ENCODE measurements at regions not wholly inside any gene's neighbourhood (a gene's known extent, or its start where the extent isn't known, plus 50 kb on each side); places are given as distances from the start of the nearest gene placed in this dataset.

GRCh38 chr2:76080154-76080553, 369.4 kb upstream of the GCFC2 start:
- peak; percentile 1 for DNase-seq (ENCODE audit: low read depth, low spot score)
- Histone ChIP-seq H3K9me3 (ENCODE audit: insufficient read depth, low read length) (no peaks in the 10 kb centered on the region), H3K36me3 (ENCODE audit: insufficient read depth, insufficient read length, low read length) (no peaks in the 10 kb centered on the region), H3K4me3 (ENCODE audit: insufficient read length, low read depth) (no peak overlapping the region), H3K9ac (ENCODE audit: insufficient read length, low read depth) (no peak overlapping the region), H3K27me3 (ENCODE audit: insufficient read depth, insufficient read length) (no peaks in the 10 kb centered on the region), H3K4me1 (ENCODE audit: insufficient read depth, insufficient read length) (no peaks in the 10 kb centered on the region)
- no peak for TF ChIP-seq YY1 (IDR thresholded peaks at IDR 0.05; ENCODE audit: insufficient read depth, insufficient read length)

DNA sequence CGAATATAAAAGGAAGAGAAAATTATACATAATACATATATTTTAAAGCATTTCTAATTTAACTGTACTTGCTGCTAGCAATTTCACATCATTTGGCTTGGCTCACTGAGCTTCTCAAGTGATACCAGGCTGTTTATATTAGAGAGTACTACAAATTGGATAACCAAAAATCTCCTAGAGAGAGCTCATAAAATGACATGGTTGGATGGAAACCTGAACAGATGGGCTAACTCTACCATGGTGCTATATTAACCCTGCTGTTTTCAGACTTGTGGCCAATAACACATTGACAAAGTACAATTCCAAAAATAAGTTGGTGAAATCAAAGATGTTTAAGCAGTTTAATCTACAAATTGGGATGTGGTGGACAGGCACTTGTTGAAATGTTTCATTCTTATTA, 364.4 kb upstream of the GCFC2 start:
- H3K4me3 ChIP-seq (ENCODE audit: insufficient read length, low read depth), result no peak overlapping the region
- no peaks in the 10 kb centered on the region for H3K9me3 ChIP-seq (ENCODE audit: insufficient read depth, low read length)
- no peak overlapping the region for H3K9ac ChIP-seq (ENCODE audit: insufficient read length, low read depth)
- DNase-seq (ENCODE audit: low read depth, low spot score), result no peak
- no peaks in the 10 kb centered on the region for H3K4me1 ChIP-seq (ENCODE audit: insufficient read depth, insufficient read length)
- H3K36me3 ChIP-seq (ENCODE audit: insufficient read depth, insufficient read length, low read length), result no peaks in the 10 kb centered on the region
- TF ChIP-seq SUZ12 (IDR thresholded peaks at IDR 0.05; ENCODE audit: extremely low read depth, insufficient read depth, insufficient read length), result no peak
- TF ChIP-seq YY1 (IDR thresholded peaks at IDR 0.05; ENCODE audit: insufficient read depth, insufficient read length), result no peak
- no peak for TF ChIP-seq ZNF274 (IDR thresholded peaks at IDR 0.05; ENCODE audit: low read depth, low read length)
- no peaks in the 10 kb centered on the region for H3K27me3 ChIP-seq (ENCODE audit: insufficient read depth, insufficient read length)

DNA sequence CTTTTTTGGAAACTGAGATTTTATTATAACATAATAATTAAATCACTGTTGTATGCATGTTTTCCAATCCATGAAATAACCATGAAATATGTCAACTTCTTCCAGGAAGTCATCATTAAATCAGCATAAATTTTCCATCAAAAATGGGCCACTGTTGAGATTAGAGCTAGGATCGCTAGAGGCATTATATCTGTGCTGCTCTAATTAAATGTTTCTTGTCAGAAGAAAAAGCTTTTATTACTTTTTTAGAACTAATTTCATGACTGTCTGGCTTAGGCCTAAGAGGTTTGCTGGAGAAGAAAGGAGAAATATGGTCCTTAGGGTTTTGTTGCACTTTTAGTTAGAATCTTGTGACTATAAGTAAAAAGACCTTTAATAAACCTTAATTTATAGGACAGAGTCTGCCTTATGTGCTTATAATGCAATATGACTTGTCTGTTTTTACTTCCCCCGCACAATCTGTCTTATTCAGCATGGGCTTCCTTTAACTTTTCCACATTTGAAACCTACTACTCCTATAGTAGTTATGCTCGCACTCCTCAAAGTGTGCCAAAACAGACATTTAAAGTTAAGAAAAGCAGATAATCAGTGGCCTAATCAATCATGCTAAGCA, 363.4 kb upstream of the GCFC2 start:
- Histone ChIP-seq H3K4me1 (ENCODE audit: insufficient read depth, insufficient read length) (no peaks in the 10 kb centered on the region), H3K27me3 (ENCODE audit: insufficient read depth, insufficient read length) (no peaks in the 10 kb centered on the region), H3K4me3 (ENCODE audit: insufficient read length, low read depth) (no peak overlapping the region), H3K36me3 (ENCODE audit: insufficient read depth, insufficient read length, low read length) (no peaks in the 10 kb centered on the region), H3K9ac (ENCODE audit: insufficient read length, low read depth) (no peak overlapping the region), H3K9me3 (ENCODE audit: insufficient read depth, low read length) (peaks cover 6% of the 10 kb centered on the region)
- no peak for DNase-seq (ENCODE audit: low read depth, low spot score)
- TF ChIP-seq YY1 (IDR thresholded peaks at IDR 0.05; ENCODE audit: insufficient read depth, insufficient read length) (no peak), ZNF274 (IDR thresholded peaks at IDR 0.05; ENCODE audit: low read depth, low read length) (no peak), SUZ12 (IDR thresholded peaks at IDR 0.05; ENCODE audit: extremely low read depth, insufficient read depth, insufficient read length) (no peak)

GRCh38 chr2:76050196-76050595, 339.5 kb upstream of the GCFC2 start:
- H3K4me1 ChIP-seq (ENCODE audit: insufficient read depth, insufficient read length), result no peaks in the 10 kb centered on the region
- no peak for TF ChIP-seq SUZ12 (IDR thresholded peaks at IDR 0.05; ENCODE audit: extremely low read depth, insufficient read depth, insufficient read length)
- no peak for TF ChIP-seq ZNF274 (IDR thresholded peaks at IDR 0.05; ENCODE audit: low read depth, low read length)
- no peak for TF ChIP-seq YY1 (IDR thresholded peaks at IDR 0.05; ENCODE audit: insufficient read depth, insufficient read length)
- no peaks in the 10 kb centered on the region for H3K27me3 ChIP-seq (ENCODE audit: insufficient read depth, insufficient read length)
- H3K36me3 ChIP-seq (ENCODE audit: insufficient read depth, insufficient read length, low read length), result no peaks in the 10 kb centered on the region
- H3K9me3 ChIP-seq (ENCODE audit: insufficient read depth, low read length), result peaks cover 17% of the 10 kb centered on the region
- H3K9ac ChIP-seq (ENCODE audit: insufficient read length, low read depth), result no peak overlapping the region
- peak; percentile 3 for DNase-seq (ENCODE audit: low read depth, low spot score)
- H3K4me3 ChIP-seq (ENCODE audit: insufficient read length, low read depth), result no peak overlapping the region

DNA sequence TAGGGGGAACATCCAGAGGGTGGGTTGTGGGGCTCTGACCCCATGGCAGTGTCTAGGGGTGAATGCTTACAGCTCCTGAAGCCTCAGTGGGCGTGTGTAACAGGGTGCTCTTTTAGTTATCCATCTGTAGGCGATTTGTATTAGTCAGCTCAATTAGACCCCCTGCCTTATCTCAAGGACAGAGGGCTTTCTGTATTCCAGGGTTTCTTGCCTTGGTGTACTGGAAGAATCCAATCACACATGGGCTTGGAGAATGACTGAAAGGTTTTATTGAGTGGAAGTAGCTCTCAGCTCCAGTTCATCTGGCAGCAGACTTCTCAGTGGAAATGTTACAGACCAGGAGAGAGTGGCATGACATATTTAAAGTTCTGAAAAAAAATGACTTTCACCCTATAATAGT, 334.0 kb upstream of the GCFC2 start:
- Histone ChIP-seq H3K4me1 (ENCODE audit: insufficient read depth, insufficient read length) (no peaks in the 10 kb centered on the region), H3K4me3 (ENCODE audit: insufficient read length, low read depth) (no peak overlapping the region), H3K36me3 (ENCODE audit: insufficient read depth, insufficient read length, low read length) (no peaks in the 10 kb centered on the region), H3K9me3 (ENCODE audit: insufficient read depth, low read length) (peaks cover 12% of the 10 kb centered on the region), H3K27me3 (ENCODE audit: insufficient read depth, insufficient read length) (no peaks in the 10 kb centered on the region), H3K9ac (ENCODE audit: insufficient read length, low read depth) (no peak overlapping the region)
- no peak for TF ChIP-seq YY1 (IDR thresholded peaks at IDR 0.05; ENCODE audit: insufficient read depth, insufficient read length)
- TF ChIP-seq SUZ12 (IDR thresholded peaks at IDR 0.05; ENCODE audit: extremely low read depth, insufficient read depth, insufficient read length), result no peak
- TF ChIP-seq ZNF274 (IDR thresholded peaks at IDR 0.05; ENCODE audit: low read depth, low read length), result no peak
- DNase-seq (ENCODE audit: low read depth, low spot score), result no peak

DNA sequence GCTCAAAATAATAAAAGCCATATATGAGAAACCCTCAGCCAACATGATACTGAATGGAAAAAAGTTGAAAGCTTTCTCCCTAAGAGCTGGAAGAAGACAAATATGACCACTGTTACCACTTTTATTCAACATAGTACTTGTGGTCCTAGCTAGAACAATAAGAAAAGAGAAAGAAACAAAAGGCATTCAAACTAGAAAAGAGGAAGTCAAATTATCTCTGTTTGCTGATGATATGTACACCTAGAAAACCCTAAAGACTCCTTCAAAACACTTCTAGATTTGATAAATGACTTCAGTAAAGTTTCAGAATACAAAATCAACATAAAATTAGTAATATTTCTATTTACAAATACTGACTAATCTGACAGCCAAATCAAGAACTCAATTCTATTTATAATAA, 328.8 kb upstream of the GCFC2 start:
- Histone ChIP-seq H3K4me1 (ENCODE audit: insufficient read depth, insufficient read length) (no peaks in the 10 kb centered on the region), H3K4me3 (ENCODE audit: insufficient read length, low read depth) (no peak overlapping the region)
- TF ChIP-seq ZNF274 (IDR thresholded peaks at IDR 0.05; ENCODE audit: low read depth, low read length), result no peak
- no peak for TF ChIP-seq YY1 (IDR thresholded peaks at IDR 0.05; ENCODE audit: insufficient read depth, insufficient read length)
- TF ChIP-seq SUZ12 (IDR thresholded peaks at IDR 0.05; ENCODE audit: extremely low read depth, insufficient read depth, insufficient read length), result no peak

GRCh38 chr2:76027761-76028160, 317.0 kb upstream of the GCFC2 start:
- TF ChIP-seq YY1 (IDR thresholded peaks at IDR 0.05; ENCODE audit: insufficient read depth, insufficient read length), result no peak
- no peak for TF ChIP-seq SUZ12 (IDR thresholded peaks at IDR 0.05; ENCODE audit: extremely low read depth, insufficient read depth, insufficient read length)
- Histone ChIP-seq H3K36me3 (ENCODE audit: insufficient read depth, insufficient read length, low read length) (no peaks in the 10 kb centered on the region), H3K4me3 (ENCODE audit: insufficient read length, low read depth) (no peak overlapping the region), H3K27me3 (ENCODE audit: insufficient read depth, insufficient read length) (no peaks in the 10 kb centered on the region), H3K4me1 (ENCODE audit: insufficient read depth, insufficient read length) (no peaks in the 10 kb centered on the region), H3K9ac (ENCODE audit: insufficient read length, low read depth) (no peak overlapping the region), H3K9me3 (ENCODE audit: insufficient read depth, low read length) (no peaks in the 10 kb centered on the region)
- no peak for DNase-seq (ENCODE audit: low read depth, low spot score)

More for the DNA sequence above, 328.8 kb upstream of the GCFC2 start:
- Histone ChIP-seq H3K9ac (ENCODE audit: insufficient read length, low read depth) (no peak overlapping the region), H3K9me3 (ENCODE audit: insufficient read depth, low read length) (no peaks in the 10 kb centered on the region), H3K27me3 (ENCODE audit: insufficient read depth, insufficient read length) (no peaks in the 10 kb centered on the region), H3K36me3 (ENCODE audit: insufficient read depth, insufficient read length, low read length) (no peaks in the 10 kb centered on the region)
- DNase-seq (ENCODE audit: low read depth, low spot score), result no peak

Data from NT2/D1 (cell line).